Epithelial cell of prostate (primary cell): ENCODE measurements at regions not wholly inside any gene's neighbourhood (a gene's known extent, or its start where the extent isn't known, plus 50 kb on each side); places are given as distances from the start of the nearest gene placed in this dataset.

Experiments
- DNase-seq: peaks from one replicate; pipeline ENCODE4 v3.0.0-alpha.2; 2011; ENCODE audit warnings: low read depth, low spot score
- H3K27ac ChIP-seq: fragments of 450-650 bp; 2 replicates; pipeline ENCODE4 v1.5.1; 2017; ENCODE audit warnings: mild to moderate bottlenecking

DNA sequence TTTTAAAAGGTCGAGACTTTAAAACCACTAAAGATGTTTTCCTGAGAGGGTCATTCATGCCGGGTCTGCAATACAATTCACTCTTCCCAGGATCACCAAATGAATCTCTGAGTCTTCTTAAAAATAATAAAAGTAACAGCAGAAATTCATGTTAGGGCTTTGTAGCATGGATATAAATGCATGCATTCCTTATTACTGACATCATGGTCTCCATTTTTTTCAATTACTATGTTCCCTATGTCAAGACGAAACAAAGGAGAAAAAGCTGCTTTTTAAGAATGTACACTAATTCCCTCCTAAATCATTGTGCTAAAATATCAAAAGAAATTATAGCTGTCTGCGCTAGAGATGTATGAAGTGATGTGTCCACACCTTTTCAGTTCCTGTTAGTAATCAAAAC, 789.9 kb upstream of the LRRC4C start:
- H3K27ac ChIP-seq = no peak overlapping the region
- DNase-seq = no peak

DNA sequence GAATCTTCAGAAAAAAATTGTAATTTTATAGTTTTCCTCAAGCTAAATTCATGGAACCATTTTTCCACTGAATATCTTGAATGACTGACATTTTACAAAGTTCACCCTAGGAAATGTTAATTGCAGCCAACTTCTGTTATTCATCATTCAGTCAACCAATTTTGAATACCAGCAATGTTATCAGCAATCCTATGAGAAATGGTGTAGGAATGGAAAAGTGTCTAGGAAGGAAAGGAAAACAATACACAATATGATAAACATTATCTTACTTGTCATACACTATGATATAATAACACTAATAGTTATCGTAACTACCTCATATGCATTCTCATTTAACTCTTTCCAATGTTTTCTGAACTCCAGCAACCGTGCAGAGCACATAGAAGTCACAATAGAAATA, 790.5 kb upstream of the LRRC4C start:
- no peak for DNase-seq
- H3K27ac ChIP-seq = no peak overlapping the region

DNA sequence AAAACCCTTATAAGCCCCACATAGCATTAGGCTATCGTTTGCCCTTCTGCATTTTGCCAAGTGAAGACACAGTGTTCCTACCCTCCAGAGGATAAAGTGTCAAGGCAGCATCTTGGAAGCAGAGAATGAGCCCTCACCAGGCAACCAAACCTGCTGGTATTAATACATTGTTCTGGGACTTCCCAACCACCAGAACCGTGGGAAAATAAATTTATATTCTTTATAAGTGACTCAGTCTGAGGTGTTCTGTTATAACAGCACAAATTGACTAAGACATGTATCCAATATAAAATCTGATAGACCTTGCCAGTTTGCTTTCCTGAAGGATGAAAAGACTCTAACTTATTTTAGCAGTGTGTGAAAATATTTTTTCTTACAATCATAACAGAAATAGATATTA, 792.5 kb upstream of the LRRC4C start:
- no peak overlapping the region for H3K27ac ChIP-seq
- DNase-seq = no peak

DNA sequence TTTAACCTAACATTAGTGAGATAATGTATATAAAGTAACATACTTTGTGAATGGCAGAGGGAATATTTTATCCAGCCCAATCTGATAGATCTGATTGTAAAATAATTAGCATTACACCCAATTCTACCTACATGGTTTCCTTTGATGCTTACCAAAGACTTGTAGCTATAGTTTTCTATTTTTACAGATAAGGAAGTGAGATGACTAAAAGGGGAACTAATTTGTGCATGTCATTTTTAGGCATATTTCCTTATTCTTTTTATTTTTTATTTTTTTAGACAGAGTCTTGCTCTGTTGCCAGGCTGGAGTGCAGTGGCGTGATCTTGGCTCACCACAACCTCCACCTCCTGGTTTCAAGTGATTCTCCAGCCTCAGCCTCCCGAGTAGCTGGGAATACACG, 793.7 kb upstream of the LRRC4C start:
- no peak overlapping the region for H3K27ac ChIP-seq
- DNase-seq = no peak

DNA sequence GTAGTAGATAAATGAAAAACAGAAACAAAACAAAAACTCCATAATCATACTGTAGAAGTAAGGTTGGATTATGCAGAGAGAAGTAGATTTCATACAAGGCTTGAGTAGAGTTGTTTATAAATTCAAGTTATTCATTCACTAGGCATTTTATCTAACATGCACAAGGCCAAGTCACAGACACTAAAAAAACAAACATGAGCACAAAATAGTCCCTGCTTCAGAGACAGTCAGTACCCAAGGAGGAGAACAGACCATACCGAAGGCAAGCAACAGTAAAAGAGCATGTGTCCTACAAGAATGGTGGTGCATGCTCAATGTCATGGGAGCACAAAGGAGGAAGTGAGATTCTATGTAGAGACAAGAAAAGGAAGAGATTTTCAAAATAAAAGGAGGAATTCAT, 796.5 kb upstream of the LRRC4C start:
- no peak for DNase-seq
- H3K27ac ChIP-seq = no peak overlapping the region

DNA sequence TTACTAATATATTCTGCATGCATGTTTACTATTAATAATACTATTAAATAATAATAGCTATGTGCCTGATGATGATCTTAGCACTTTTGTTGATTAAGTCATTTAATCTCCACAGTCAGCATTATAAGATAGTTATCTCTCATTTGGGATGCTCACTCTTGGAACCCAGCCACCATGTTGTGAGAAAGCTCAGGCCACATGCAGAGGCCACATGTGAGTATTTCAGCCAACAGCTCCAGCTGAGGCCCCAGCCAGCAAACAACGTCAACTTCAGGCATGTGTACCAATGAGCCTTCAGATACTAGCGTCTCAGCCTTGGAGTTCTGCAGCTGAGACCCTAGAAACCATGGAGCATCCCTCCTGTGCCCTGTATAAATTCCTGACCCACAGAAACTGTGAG, 798.1 kb upstream of the LRRC4C start:
- no peak for DNase-seq
- H3K27ac ChIP-seq = no peak overlapping the region

DNA sequence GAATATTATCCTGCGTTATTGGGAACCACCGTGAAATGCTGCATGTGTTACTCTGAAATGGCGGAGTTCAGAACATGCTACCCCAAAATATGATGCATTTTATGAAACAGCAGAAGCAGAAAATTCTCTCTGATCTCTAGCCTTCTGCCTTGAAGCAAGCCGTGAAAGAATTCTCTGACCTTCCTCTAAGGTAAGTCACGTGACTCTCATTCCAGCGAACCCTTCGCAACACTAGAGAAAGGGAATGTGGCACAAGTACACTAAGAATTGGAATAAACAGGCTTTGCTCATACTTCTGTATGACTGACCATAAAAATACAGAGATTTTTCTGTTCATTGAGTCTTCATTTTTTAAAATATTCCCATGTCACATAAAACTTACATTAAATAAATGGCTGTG, 805.6 kb upstream of the LRRC4C start:
- no peak for DNase-seq
- no peak overlapping the region for H3K27ac ChIP-seq

DNA sequence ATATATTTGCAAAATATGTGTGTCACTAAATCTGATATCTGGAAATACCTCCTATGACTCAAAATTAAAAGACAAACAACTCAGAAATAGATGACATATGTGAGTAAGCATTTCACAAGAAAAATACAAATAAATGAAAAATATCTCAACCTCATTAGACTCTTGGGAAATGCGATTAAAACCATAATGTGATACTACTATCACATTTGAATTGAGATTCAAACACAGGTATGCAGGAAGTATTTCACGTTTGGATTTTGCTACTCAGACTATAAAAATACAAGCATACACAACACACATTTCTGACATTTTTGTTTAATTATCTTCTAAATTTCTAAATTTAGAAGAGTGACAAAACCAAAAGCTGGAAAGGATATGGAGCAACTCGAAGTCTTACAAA, 811.9 kb upstream of the LRRC4C start:
- no peak overlapping the region for H3K27ac ChIP-seq
- no peak for DNase-seq

DNA sequence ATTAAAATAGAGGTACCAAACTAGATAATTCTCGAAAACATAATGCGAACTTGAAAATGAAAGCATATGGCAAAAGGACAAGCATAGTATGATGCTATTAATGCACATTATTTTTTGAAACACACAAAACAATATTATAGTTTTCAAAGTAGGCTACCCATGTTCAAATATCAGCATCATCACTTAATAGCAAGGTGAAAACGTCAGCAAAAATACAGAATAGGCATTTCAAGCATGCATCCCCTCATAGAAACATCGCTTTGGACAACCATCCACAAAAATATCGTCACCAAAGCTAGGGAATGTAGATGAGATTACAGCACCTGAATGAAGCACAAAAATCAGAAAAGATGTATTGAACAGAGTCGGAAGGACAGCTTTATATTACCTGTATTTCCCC, 814.5 kb upstream of the LRRC4C start:
- H3K27ac ChIP-seq = no peak overlapping the region
- DNase-seq = no peak

DNA sequence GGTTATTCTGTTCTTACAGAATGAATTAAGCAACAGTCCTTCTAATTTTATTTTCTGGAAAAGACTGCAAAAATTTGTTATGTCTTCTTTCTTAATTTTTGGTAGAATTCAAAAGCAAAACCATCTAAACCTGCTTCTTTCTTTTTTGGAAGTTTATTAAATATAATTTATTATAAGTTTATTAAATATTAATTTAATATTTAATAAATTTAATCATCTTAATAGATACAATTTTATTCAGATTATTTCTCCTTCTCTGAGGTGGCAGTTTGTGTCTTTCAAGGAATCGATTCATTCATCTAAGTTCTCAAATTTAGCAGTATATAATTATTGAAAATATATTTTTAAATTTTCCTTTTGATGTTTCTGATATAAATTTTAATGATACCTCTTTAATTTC, 837.5 kb upstream of the LRRC4C start:
- no peak for DNase-seq
- no peak overlapping the region for H3K27ac ChIP-seq

DNA sequence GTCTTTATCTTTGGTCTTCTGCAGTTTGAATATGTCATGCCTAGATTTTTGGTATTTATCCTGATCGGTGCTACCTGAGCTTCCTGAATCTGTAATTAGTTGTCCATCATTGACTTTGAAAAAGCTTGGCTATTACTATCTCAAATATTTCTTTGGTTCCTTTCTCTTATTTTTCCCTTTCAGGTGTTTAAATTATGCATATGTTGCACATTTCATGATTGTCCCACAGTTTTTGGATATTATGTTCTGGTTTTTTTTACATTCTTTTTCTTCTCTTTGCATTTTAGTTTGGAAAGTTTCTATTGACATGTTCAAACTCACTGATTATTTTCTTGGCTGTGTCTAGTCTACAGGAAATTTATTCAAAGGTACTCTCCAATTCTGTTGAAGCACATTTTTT, 840.3 kb upstream of the LRRC4C start:
- no peak overlapping the region for H3K27ac ChIP-seq
- DNase-seq = no peak

DNA sequence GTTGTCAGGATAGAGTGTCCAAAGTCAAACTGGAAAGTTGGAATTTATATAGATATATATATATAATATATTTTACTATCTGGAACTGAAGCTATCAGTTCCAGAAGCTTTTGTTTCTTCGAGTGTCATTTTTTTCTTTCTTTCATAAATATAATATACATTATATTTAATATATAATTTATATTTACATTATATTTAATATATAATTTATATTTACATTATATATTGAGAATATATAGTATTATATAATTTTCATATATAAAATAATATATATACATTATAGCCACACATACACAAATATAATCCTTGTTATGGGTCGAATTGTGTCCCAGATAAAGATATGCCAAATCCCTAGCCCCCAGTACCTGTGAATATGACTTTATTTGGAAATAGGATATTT, 842.3 kb upstream of the LRRC4C start:
- no peak overlapping the region for H3K27ac ChIP-seq
- no peak for DNase-seq

DNA sequence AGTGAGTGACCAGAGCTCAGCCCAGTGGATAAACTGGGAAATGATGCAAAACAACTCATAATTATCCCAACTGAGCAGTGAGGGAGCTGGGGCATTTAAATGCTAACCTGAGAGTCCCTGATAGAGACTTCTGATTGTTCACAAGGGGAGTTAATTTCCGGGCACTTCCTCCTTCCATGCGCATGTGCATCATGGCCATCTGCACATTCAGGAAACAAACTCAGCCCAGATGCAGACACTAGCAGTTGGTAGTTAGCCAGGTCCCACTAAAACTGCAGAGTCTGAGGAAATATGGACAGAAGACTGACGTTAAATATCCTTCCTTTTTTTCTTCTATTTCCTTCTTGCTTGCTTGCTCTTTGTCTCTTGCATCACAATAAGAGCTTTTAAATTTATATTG, 852.1 kb upstream of the LRRC4C start:
- DNase-seq = no peak
- H3K27ac ChIP-seq = no peak overlapping the region

DNA sequence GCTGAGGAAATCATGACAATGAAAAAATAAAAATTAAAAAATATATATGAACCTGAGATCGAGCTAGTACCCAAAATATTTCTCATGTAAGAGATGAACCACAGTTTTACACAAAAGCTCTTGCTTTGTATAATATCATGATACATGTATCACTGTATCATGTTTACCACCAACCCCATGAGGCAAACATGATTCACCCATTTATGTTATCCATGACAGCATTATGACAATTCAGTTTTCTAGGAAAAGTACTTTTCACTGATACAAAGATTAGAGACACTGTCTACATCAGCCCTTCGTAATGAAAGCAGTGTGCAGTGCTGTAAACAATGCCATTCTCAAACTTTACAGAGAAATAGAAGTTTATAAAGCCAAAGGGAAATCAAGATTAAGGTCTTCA, 852.5 kb upstream of the LRRC4C start:
- no peak for DNase-seq
- H3K27ac ChIP-seq = no peak overlapping the region

DNA sequence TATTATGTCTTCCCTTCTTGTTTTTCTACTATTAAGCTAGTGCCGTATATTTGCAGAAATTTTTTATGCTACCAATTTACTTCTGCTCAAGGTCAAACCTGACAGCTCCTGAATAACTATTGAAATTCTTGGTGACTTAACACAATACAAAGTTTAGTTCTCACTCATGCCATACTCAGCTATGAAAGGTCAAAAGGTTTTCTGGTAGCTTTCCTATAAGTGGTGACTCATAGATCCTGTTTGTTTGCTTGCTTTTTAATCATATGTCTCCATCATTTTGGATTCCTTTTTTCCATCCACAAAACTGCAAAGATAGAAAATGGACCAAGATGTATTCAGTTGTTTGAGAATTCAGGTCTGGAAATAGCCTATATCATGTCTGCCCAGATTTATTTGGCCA, 855.8 kb upstream of the LRRC4C start:
- no peak overlapping the region for H3K27ac ChIP-seq
- DNase-seq = no peak

DNA sequence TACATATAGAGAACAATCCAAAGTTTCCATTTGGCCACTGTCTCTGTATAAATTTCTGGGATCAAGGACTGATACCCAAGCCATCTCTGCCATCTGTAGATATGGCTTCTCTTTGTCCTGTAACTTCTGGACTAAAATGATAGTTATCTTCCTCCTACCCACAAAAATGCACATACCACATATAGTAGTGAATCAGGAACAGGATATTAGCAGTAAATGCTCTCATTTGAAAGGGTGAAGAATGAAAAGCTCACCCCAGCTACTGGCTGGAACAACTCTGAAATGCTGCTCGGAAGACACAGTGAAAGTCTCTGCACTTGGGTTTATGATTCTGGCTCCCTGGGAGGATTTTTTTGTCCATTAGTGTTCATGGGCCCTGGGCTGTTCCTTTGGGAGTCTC, 856.4 kb upstream of the LRRC4C start:
- DNase-seq = no peak
- H3K27ac ChIP-seq = no peak overlapping the region

DNA sequence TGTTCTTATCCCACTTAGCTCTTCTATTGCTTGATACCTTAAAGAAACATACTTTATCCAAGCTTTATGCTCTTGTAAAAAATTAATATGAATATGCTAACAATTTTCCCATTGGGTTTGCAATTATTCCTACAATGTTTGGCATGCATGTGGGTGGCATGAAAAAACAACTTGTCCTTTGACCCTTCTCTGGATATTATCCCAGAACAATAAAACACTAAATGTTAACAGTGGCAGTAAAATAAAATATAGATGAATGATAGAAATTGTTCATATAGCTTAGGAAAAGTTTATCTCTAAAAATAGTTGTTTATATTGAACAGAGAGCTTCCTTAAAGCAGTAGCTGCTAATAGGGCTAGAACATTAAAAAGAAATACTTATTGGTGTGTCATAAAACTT, 860.5 kb upstream of the LRRC4C start:
- H3K27ac ChIP-seq = no peak overlapping the region
- no peak for DNase-seq

DNA sequence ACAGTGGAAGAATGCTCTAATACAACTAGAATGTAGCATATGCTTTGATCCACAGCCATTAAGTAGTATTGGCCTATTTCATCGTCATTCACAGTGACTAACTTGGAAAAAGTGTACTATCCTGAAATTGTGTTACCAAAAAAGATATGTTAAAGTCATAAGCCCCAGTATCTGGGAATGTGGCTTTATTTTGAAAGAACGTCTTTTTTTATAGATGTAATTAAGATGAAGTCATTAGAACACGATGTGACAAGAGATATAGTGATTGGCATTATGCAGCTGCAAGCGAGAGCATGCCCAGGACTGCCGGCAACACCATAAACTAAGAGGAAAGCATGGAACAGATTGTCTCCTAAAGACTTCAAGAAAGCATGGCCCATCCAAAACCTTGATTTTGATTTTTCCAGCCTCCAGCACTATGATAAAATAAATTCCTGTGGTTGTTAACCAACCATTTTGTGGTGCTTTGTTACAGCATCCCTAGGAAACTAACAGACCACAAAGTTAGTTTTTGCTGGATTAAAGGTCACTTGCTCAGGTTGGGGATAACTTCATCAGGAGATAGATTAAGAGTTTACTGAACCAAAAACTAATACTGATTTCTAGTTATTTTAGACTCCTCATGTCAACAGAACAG, 870.6 kb upstream of the LRRC4C start:
- H3K27ac ChIP-seq = no peak overlapping the region
- no peak for DNase-seq

DNA sequence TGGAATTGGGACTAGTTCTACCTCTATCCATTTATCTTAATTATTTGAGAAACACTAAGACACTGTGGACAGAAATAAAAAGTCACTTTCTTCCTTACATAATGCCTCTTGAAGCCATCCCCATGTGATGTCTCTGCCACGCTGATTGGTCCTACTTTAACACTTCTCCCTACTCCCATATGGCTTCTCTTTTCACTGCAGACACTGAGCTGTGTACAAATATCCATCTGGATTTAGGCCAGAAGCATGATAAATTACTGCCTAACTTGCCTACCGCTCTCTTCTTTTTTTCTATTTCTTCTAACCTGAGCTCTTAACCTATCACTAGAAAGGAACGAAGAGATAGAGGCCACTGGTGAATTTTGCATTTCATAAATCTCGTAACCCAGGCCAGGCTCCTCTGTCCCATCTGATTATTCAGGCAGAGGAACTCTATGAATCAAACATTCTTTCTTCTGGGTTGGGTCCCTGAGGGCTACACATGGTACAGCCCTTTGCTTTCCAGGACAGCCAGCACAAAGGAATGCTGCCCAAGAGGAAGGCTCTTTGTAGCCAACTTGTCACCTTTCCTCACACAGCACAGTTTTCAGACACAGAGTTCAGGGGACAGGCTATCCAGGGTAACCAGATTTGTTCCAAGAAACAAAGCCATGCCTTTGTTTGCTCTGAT, 878.5 kb upstream of the LRRC4C start:
- no peak for DNase-seq
- no peak overlapping the region for H3K27ac ChIP-seq

DNA sequence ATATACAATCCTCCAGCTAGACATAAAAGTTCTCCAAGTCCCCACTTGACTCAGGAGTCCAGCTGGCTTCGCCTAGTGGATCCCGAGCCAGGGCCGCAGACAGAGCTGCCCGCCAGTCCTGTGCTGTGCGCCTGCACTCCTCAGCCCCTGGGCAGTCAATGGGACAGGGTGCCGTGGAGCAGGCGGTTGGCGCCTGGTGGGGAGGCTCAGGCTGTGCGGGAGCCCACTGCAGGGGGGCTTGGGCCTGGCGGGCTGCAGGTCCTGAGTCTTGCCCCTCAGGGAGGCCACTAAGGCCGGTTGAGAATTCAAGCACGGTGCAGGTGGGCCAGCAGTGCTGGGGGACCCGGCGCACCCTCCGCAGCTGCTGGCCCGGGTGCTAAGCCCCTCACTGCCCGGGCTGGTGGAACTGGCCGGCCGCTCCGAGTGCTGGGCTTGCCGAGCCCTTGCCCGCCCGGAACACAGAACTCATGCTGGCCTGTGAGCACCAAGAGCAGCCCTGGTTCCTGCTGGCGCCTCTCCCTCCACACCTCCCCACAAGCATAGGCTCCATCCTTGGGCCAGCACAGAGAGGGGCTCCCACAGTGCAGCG, 884.8 kb upstream of the LRRC4C start:
- no peak overlapping the region for H3K27ac ChIP-seq
- DNase-seq = no peak

DNA sequence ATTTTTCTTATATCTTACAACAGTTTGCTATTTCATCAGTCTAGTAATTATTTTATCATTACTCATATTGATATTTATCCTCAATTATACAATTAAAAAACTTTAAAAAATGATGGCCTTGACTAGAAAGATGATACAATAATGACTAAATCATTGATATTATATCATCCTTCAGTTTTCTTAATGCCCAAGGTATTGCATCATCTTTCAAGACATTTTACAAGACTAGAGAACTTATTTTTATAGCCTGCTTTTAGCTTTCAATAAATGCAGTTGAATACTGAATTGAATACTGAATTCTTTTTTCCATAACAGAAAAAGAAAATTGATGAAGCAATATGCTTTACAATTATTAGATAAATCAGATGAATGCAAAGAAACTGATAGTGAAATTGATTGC, 886.5 kb upstream of the LRRC4C start:
- DNase-seq = no peak
- no peak overlapping the region for H3K27ac ChIP-seq

DNA sequence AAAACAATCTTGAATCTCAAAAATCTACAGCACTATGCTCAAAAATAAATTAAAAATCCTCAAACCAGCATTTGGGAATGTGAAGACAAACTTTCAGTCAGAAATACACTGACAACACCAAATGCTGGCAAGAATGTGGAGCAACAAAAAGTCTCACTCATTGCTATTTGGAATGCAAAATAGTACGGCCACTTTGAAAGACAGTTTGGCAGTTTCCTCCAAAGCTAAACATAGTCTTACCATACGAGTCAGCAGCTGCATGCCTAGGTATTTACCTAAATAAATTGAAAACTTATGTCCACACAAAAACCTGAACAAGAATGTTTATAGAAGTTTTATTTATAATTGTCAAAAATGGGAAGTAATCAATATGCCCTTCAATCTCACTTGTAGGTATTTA, 904.2 kb upstream of the LRRC4C start:
- H3K27ac ChIP-seq = no peak overlapping the region
- no peak for DNase-seq
